ENCODE measurements at regions not wholly inside any gene's neighbourhood (a gene's known extent, or its start where the extent isn't known, plus 50 kb on each side); places are given as distances from the start of the nearest gene placed in this dataset.

GRCh38 chr4:120622601-120623000 is 299.9 kb downstream of the PRDM5 start:
- TF ChIP-seq, protein P1, sequence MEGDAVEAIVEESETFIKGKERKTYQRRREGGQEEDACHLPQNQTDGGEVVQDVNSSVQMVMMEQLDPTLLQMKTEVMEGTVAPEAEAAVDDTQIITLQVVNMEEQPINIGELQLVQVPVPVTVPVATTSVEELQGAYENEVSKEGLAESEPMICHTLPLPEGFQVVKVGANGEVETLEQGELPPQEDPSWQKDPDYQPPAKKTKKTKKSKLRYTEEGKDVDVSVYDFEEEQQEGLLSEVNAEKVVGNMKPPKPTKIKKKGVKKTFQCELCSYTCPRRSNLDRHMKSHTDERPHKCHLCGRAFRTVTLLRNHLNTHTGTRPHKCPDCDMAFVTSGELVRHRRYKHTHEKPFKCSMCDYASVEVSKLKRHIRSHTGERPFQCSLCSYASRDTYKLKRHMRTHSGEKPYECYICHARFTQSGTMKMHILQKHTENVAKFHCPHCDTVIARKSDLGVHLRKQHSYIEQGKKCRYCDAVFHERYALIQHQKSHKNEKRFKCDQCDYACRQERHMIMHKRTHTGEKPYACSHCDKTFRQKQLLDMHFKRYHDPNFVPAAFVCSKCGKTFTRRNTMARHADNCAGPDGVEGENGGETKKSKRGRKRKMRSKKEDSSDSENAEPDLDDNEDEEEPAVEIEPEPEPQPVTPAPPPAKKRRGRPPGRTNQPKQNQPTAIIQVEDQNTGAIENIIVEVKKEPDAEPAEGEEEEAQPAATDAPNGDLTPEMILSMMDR (IDR thresholded peaks at IDR 0.05; ENCODE audit: poor library complexity, severe bottlenecking) = no peak
- TF ChIP-seq EZH2 (IDR thresholded peaks at IDR 0.05; ENCODE audit: borderline replicate concordance, insufficient read depth, low read length, poor library complexity, severe bottlenecking) (no peak), TAF1 (IDR thresholded peaks at IDR 0.05; ENCODE audit: low read depth) (no peak), RAD21 (conservative IDR thresholded peaks at IDR 0.05) (no peak), EP300 (conservative IDR thresholded peaks at IDR 0.05; ENCODE audit: poor library complexity, severe bottlenecking) (no peak)
